GM12878 (cell line): ENCODE measurements at regions not wholly inside any gene's neighbourhood (a gene's known extent, or its start where the extent isn't known, plus 50 kb on each side); places are given as distances from the start of the nearest gene placed in this dataset.

Experiments used
- ATAC-seq: fragments of 200-7000 bp; cut with Tn5 transposase; 3 replicates; pipeline ENCODE4 v1.9.1; 2020; ENCODE audit warnings: mild to moderate bottlenecking, moderate library complexity
- BruUV-seq: library from RNA; stranded (reverse); fragments of 400-500 nt; replicated peaks from 2 replicates; lab custom pipeline; 2021; lab: Mats Ljungman, UMichigan
- CTCF ChIA-PET: fragments of 300-600 bp; sonication (Branson Sonifier 250); formaldehyde crosslinking; extraction: SDS; loops from one replicate; lab custom pipeline; 2021; ENCODE audit warnings: inconsistent platforms; lab: Yijun Ruan, JAX
- POLR2A ChIA-PET: fragments of 350-600 bp; formaldehyde crosslinking; extraction: SDS; loops from one replicate; lab custom pipeline; 2021; ENCODE audit warnings: inconsistent platforms; lab: Charles Lee
- RAD21 ChIA-PET: fragments of 300-600 bp; sonication (Branson Sonifier 250); formaldehyde crosslinking; loops from one replicate; lab custom pipeline; 2023; ENCODE audit warnings: antibody characterized with exemption; ENCODE audit not compliant: unreplicated experiment; lab: Charles Lee
- SMC1A ChIA-PET: fragments of 300-600 bp; sonication (Branson Sonifier 250); formaldehyde crosslinking; loops from one replicate; lab custom pipeline; 2023; ENCODE audit not compliant: unreplicated experiment, uncharacterized antibody; lab: Charles Lee
- DNase-seq: peaks from one replicate; pipeline ENCODE4 v3.0.0-alpha.2; 2011; ENCODE audit warnings: low read depth, low spot score
- FAIRE-seq: peaks from 3 replicates; lab custom pipeline; 2011; peaks lifted over from hg19 to GRCh38; lab: Jason Lieb, UNC
- H2AFZ ChIP-seq: 2 replicates; pipeline ENCODE4 v1.6.0; 2011; ENCODE audit warnings: low read depth, low read length, control low read depth; ENCODE audit not compliant: control insufficient read depth
- H3K27ac ChIP-seq: 2 replicates; pipeline ENCODE4 v1.5.1; 2011; ENCODE audit warnings: control low read depth; ENCODE audit not compliant: control insufficient read depth, insufficient read depth
- H3K27me3 ChIP-seq, 2 experiments: replicated peaks in 1 of 2; 2 replicates each; pipeline versions ENCODE4 v1.6.0 to v1.6.1; 2011; ENCODE audit warnings: low read length in 1 of 2; ENCODE audit not compliant: control insufficient read depth in 2 of 2, insufficient read depth in 2 of 2
- H3K36me3 ChIP-seq, 2 experiments: 2 replicates each; pipeline ENCODE4 v1.5.1; 2011; ENCODE audit warnings: low read length in 1 of 2; ENCODE audit not compliant: control insufficient read depth in 2 of 2, insufficient read depth in 2 of 2
- H3K4me1 ChIP-seq: 2 replicates; pipeline ENCODE4 v1.6.1; 2011; ENCODE audit warnings: mild to moderate bottlenecking, low read length, moderate library complexity, mixed read lengths; ENCODE audit not compliant: control insufficient read depth, insufficient read depth
- H3K4me2 ChIP-seq: 2 replicates; pipeline ENCODE4 v1.6.0; 2011; ENCODE audit warnings: control low read depth; ENCODE audit not compliant: control insufficient read depth, insufficient read depth
- H3K4me3 ChIP-seq: fragments of 200-600 bp; sonication (generic); 2 replicates; pipeline ENCODE4 v1.5.1; 2016
- H3K79me2 ChIP-seq: 2 replicates; pipeline ENCODE4 v1.6.0; 2011; ENCODE audit warnings: low read length; ENCODE audit not compliant: control insufficient read depth, insufficient read depth
- H3K9ac ChIP-seq: 2 replicates; pipeline ENCODE4 v1.8.0; 2011; ENCODE audit warnings: low read length, control low read depth, mixed read lengths; ENCODE audit not compliant: control insufficient read depth, insufficient read depth
- H3K9me3 ChIP-seq: replicated peaks from 3 replicates; pipeline ENCODE4 v1.5.1; 2011; ENCODE audit warnings: mild to moderate bottlenecking, low read length; ENCODE audit not compliant: control insufficient read depth, insufficient read depth
- H4K20me1 ChIP-seq: 2 replicates; pipeline ENCODE4 v1.6.0; 2011; ENCODE audit not compliant: control insufficient read depth, insufficient read depth
- DPF2 ChIP-seq: fragments of 450-650 bp; IDR thresholded peaks from 2 replicates; pipeline ENCODE4 v1.6.1; 2017; ENCODE audit warnings: mild to moderate bottlenecking
- EZH2 ChIP-seq: IDR thresholded peaks from 2 replicates; pipeline ENCODE4 v1.6.1; 2012; ENCODE audit warnings: low read depth, mild to moderate bottlenecking, control low read depth, inconsistent platforms, low read length, borderline replicate concordance; ENCODE audit not compliant: control insufficient read depth
- HDGF ChIP-seq: fragments of 450-650 bp; IDR thresholded peaks from 2 replicates; pipeline ENCODE4 v1.6.1; 2016; ENCODE audit warnings: antibody characterized with exemption
- IKZF1 ChIP-seq: fragments of 450-650 bp; conservative IDR thresholded peaks from 2 replicates; pipeline ENCODE4 v1.6.1; 2017; ENCODE audit warnings: antibody characterized with exemption, mild to moderate bottlenecking
- KDM1A ChIP-seq: fragments of 200-600 bp; sonication (generic); IDR thresholded peaks from 2 replicates; pipeline ENCODE4 v1.6.1; 2016; ENCODE audit warnings: borderline replicate concordance
- POLR2AphosphoS2 ChIP-seq: IDR thresholded peaks from 2 replicates; pipeline ENCODE4 v1.6.1; 2011; ENCODE audit warnings: low read depth, mild to moderate bottlenecking, low read length, improper control_type of control experiment, moderate library complexity
- RELA ChIP-seq: fragments of 450-650 bp; IDR thresholded peaks from 2 replicates; pipeline ENCODE4 v1.8.0; 2014; ENCODE audit warnings: borderline replicate concordance; ENCODE audit not compliant: partially characterized antibody
- RFX5 ChIP-seq: IDR thresholded peaks from 2 replicates; pipeline ENCODE4 v1.6.1; 2011; ENCODE audit warnings: low read depth, low read length, improper control_type of control experiment
- ZNF207 ChIP-seq: fragments of 450-650 bp; IDR thresholded peaks from 2 replicates; pipeline ENCODE4 v1.6.1; 2014; ENCODE audit warnings: antibody characterized with exemption, mild to moderate bottlenecking, borderline replicate concordance
- WGBS: methylation state at CpG from one replicate; pipeline ENCODE4 v1.1.6; 2016; ENCODE audit warnings: low lambda C conversion rate; ENCODE audit not compliant: insufficient replicate concordance, insufficient coverage; ENCODE audit errors: missing lambda C conversion rate; 5-methylcytosine and 5-hydroxymethylcytosine counted together
- in situ Hi-C: fragments of 300-500 bp; cut with MboI; formaldehyde crosslinking; loops from 9 replicates; pipeline ENCODE4 v1.14.3; 2018; ENCODE audit warnings: mixed read lengths
- intact Hi-C: fragments of 100-400 bp; cut with micrococcal nuclease; formaldehyde crosslinking; loops from one replicate; pipeline ENCODE4 v1.14.2; 2022; ENCODE audit not compliant: unreplicated experiment
- TF ChIP-seq, protein P1 (sequence below): IDR thresholded peaks from 2 replicates; pipeline ENCODE4 v1.6.1; 2012; ENCODE audit warnings: low read depth, low read length, improper control_type of control experiment
- TF ChIP-seq, protein P2 (sequence below): fragments of 450-650 bp; IDR thresholded peaks from 2 replicates; pipeline ENCODE4 v1.6.1; 2016; ENCODE audit warnings: mild to moderate bottlenecking, moderate library complexity, borderline replicate concordance

DNA sequence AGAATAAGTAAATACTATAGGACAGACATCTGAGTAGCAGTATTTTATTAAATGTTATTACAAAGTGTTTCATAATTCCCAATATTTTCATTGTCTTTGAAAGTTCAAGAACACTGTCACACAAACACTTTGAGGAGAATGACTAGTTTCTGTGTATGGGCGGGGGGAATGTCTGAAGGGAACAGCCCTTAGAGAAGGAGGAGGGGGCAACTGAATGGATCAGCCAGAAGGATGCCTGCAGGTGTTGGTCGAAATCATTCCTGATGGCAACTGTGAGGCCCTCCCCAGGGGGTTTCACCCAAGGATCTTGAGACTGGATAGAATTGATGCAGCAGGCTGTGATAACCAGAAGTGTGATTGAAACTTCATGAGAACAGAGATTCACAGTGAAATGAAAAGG lies 223.2 kb upstream of the C1orf87 start:
- Histone ChIP-seq H3K27me3 (no peaks in the 10 kb centered on the region), H3K27ac (no peak overlapping the region), H3K79me2 (no peaks in the 10 kb centered on the region), H3K9me3 (no peaks in the 10 kb centered on the region), H4K20me1 (no peaks in the 10 kb centered on the region), H3K4me1 (no peaks in the 10 kb centered on the region), H3K36me3 (no peaks in the 10 kb centered on the region), H3K9ac (no peak overlapping the region), H3K4me3 (no peak overlapping the region), H3K4me2 (no peak overlapping the region), H2AFZ (no peak overlapping the region)
- BruUV-seq: no TSS peak
- 0% methylated on average over 2 of the region's 2 CpGs for WGBS
- FAIRE-seq (no peak), DNase-seq (no peak), ATAC-seq (no peak)
- RAD21 ChIA-PET: no interaction called here
- TF ChIP-seq DPF2 (no peak), KDM1A (no peak), RFX5 (no peak), POLR2AphosphoS2 (no peak), EZH2 (no peak), RELA (no peak)
- TF ChIP-seq, protein P1, sequence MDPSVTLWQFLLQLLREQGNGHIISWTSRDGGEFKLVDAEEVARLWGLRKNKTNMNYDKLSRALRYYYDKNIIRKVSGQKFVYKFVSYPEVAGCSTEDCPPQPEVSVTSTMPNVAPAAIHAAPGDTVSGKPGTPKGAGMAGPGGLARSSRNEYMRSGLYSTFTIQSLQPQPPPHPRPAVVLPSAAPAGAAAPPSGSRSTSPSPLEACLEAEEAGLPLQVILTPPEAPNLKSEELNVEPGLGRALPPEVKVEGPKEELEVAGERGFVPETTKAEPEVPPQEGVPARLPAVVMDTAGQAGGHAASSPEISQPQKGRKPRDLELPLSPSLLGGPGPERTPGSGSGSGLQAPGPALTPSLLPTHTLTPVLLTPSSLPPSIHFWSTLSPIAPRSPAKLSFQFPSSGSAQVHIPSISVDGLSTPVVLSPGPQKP: no peak
- POLR2A ChIA-PET: no interaction called here
- in situ Hi-C loops (no loop called here), intact Hi-C loops (no loop called here)
- SMC1A ChIA-PET: no interaction called here
- CTCF ChIA-PET: no interaction called here

DNA sequence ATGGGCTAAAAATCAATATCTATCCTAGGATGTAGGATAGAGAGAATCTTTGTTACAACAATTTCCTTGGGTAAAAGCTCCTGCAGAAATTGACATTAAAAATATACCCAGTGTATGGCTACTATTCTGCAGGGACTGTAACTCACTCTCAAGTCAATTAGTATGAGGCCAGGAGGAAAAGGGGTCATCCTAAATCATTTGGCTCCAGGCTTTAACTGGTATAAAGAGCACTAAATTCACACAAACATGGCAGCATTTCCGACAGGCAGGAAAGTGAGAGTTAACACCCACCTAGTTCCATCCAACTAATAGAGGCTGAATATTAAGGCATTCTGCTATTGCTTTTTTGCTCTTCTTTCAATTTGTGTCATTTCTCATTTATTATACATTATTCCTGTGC lies 218.6 kb upstream of the C1orf87 start:
- SMC1A ChIA-PET: no interaction called here
- Histone ChIP-seq H3K36me3 (no peaks in the 10 kb centered on the region), H3K79me2 (no peaks in the 10 kb centered on the region), H3K4me3 (no peak overlapping the region), H3K9me3 (no peaks in the 10 kb centered on the region), H3K9ac (no peak overlapping the region), H3K27ac (no peak overlapping the region), H3K27me3 (no peaks in the 10 kb centered on the region), H3K4me2 (no peak overlapping the region), H2AFZ (no peak overlapping the region), H3K4me1 (no peaks in the 10 kb centered on the region), H4K20me1 (no peaks in the 10 kb centered on the region)
- CTCF ChIA-PET: no interaction called here
- POLR2A ChIA-PET: no interaction called here
- DNase-seq (no peak), FAIRE-seq (no peak), ATAC-seq (no peak)
- WGBS: 0% methylated on average over 1 of the region's 1 CpG
- in situ Hi-C loops (no loop called here), intact Hi-C loops (no loop called here)
- RAD21 ChIA-PET: no interaction called here
- BruUV-seq: no TSS peak
- TF ChIP-seq HDGF (no peak), ZNF207 (no peak), IKZF1 (no peak), POLR2AphosphoS2 (no peak)
- TF ChIP-seq, protein P2, sequence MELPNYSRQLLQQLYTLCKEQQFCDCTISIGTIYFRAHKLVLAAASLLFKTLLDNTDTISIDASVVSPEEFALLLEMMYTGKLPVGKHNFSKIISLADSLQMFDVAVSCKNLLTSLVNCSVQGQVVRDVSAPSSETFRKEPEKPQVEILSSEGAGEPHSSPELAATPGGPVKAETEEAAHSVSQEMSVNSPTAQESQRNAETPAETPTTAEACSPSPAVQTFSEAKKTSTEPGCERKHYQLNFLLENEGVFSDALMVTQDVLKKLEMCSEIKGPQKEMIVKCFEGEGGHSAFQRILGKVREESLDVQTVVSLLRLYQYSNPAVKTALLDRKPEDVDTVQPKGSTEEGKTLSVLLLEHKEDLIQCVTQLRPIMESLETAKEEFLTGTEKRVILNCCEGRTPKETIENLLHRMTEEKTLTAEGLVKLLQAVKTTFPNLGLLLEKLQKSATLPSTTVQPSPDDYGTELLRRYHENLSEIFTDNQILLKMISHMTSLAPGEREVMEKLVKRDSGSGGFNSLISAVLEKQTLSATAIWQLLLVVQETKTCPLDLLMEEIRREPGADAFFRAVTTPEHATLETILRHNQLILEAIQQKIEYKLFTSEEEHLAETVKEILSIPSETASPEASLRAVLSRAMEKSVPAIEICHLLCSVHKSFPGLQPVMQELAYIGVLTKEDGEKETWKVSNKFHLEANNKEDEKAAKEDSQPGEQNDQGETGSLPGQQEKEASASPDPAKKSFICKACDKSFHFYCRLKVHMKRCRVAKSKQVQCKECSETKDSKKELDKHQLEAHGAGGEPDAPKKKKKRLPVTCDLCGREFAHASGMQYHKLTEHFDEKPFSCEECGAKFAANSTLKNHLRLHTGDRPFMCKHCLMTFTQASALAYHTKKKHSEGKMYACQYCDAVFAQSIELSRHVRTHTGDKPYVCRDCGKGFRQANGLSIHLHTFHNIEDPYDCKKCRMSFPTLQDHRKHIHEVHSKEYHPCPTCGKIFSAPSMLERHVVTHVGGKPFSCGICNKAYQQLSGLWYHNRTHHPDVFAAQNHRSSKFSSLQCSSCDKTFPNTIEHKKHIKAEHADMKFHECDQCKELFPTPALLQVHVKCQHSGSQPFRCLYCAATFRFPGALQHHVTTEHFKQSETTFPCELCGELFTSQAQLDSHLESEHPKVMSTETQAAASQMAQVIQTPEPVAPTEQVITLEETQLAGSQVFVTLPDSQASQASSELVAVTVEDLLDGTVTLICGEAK: no peak
